ENCODE measurements at regions not wholly inside any gene's neighbourhood (a gene's known extent, or its start where the extent isn't known, plus 50 kb on each side); places are given as distances from the start of the nearest gene placed in this dataset.

GRCh38 chr11:128343870-128344269 lies 243.5 kb downstream of the ETS1 start:
- no peak for TF ChIP-seq POLR2A (IDR thresholded peaks at IDR 0.05; ENCODE audit: low read depth, low read length)
- TF ChIP-seq POLR2AphosphoS5 (IDR thresholded peaks at IDR 0.05; ENCODE audit: low read depth, low read length), result no peak
- no peak for TF ChIP-seq TAF1 (IDR thresholded peaks at IDR 0.05; ENCODE audit: borderline replicate concordance, low read depth, low read length)
